HL-60 (cell line): ENCODE measurements at regions not wholly inside any gene's neighbourhood (a gene's known extent, or its start where the extent isn't known, plus 50 kb on each side); places are given as distances from the start of the nearest gene placed in this dataset.

Experiments
- DNase-seq, 2 experiments: peaks; one replicate each; pipeline ENCODE4 v3.0.0-alpha.2; 2010 to 2020; ENCODE audit warnings: low read depth in 1 of 2, low spot score in 1 of 2
- H3K27ac ChIP-seq: fragments of 250-450 bp; sonication (Bioruptor Pico); replicated peaks from 2 replicates; pipeline ENCODE4 v1.5.1; 2020; ENCODE audit warnings: mild to moderate bottlenecking, moderate library complexity
- H3K27me3 ChIP-seq: fragments of 250-450 bp; sonication (Bioruptor Pico); 2 replicates; pipeline ENCODE4 v1.5.1; 2021; ENCODE audit warnings: mild to moderate bottlenecking, moderate library complexity; ENCODE audit not compliant: insufficient read depth, poor library complexity, severe bottlenecking
- H3K4me3 ChIP-seq: replicated peaks from 2 replicates; pipeline ENCODE4 v1.5.1; 2011; ENCODE audit warnings: mild to moderate bottlenecking, control low read depth, low read length; ENCODE audit not compliant: insufficient read depth
- CTCF ChIP-seq: IDR thresholded peaks from one replicate; pipeline ENCODE4 v1.5.1; 2011; ENCODE audit warnings: low read length, control low read depth, inconsistent platforms; ENCODE audit not compliant: insufficient read depth
- GABPA ChIP-seq: IDR thresholded peaks from 2 replicates; pipeline ENCODE4 v1.6.1; 2012; ENCODE audit warnings: low read depth
- POLR2AphosphoS5 ChIP-seq: IDR thresholded peaks from 2 replicates; pipeline ENCODE4 v1.6.1; 2012; ENCODE audit warnings: low read depth
- REST ChIP-seq: IDR thresholded peaks from 2 replicates; pipeline ENCODE4 v1.6.1; 2012; ENCODE audit warnings: low read depth; ENCODE audit not compliant: insufficient replicate concordance
- SPI1 ChIP-seq: IDR thresholded peaks from 2 replicates; pipeline ENCODE4 v1.6.1; 2012; ENCODE audit warnings: low read depth, mild to moderate bottlenecking, borderline replicate concordance

GRCh38 chr5:39624268-39624886 lies 199.6 kb upstream of the DAB2 start:
- DNase-seq: no peak
- H3K27ac ChIP-seq: no peak overlapping the region
- no peak overlapping the region for H3K4me3 ChIP-seq
- H3K27me3 ChIP-seq: no peaks in the 10 kb centered on the region
- TF ChIP-seq CTCF (no peak), GABPA (no peak), SPI1 (no peak), REST (no peak), POLR2AphosphoS5 (no peak)

- Histone ChIP-seq H3K27me3 (no peaks in the 10 kb centered on the region), H3K4me3 (no peak overlapping the region), H3K27ac (no peak overlapping the region)
- TF ChIP-seq SPI1: no peak
- TF ChIP-seq GABPA: no peak
- no peak for TF ChIP-seq REST
- no peak for TF ChIP-seq CTCF
- TF ChIP-seq POLR2AphosphoS5: no peak
- no peak for DNase-seq
These were observed 198.6 kb upstream of the DAB2 start for GRCh38 chr5:39623291-39623865.

- H3K4me3 ChIP-seq: no peak overlapping the region
- no peak for DNase-seq
- H3K27me3 ChIP-seq: no peaks in the 10 kb centered on the region
- no peak overlapping the region for H3K27ac ChIP-seq
- TF ChIP-seq POLR2AphosphoS5 (no peak), REST (no peak), SPI1 (no peak), GABPA (no peak), CTCF (no peak)
These were observed 197.5 kb upstream of the DAB2 start for GRCh38 chr5:39622281-39622680.
